HepG2 (cell line): ENCODE measurements at regions not wholly inside any gene's neighbourhood (a gene's known extent, or its start where the extent isn't known, plus 50 kb on each side); places are given as distances from the start of the nearest gene placed in this dataset.

ENCODE experiments used
- ATAD3A ChIP-seq: sonication (generic); formaldehyde crosslinking; IDR thresholded peaks from 2 replicates; pipeline ENCODE4 v1.4.0; 2020; ENCODE audit warnings: missing genetic modification reagents
- CREBL2 ChIP-seq: sonication (generic); formaldehyde crosslinking; IDR thresholded peaks from 2 replicates; pipeline ENCODE4 v1.8.1; 2023; ENCODE audit warnings: missing genetic modification reagents, mild to moderate bottlenecking, borderline replicate concordance
- CSRNP2 ChIP-seq: sonication (generic); formaldehyde crosslinking; conservative IDR thresholded peaks from 2 replicates; pipeline ENCODE4 v1.8.0; 2022; ENCODE audit warnings: low read depth, missing genetic modification reagents
- GRHL1 ChIP-seq: sonication (generic); formaldehyde crosslinking; conservative IDR thresholded peaks from 2 replicates; pipeline ENCODE4 v1.8.0; 2022; ENCODE audit warnings: missing genetic modification reagents
- GTF2F1 ChIP-seq: fragments of 150-350 bp; IDR thresholded peaks from 2 replicates; pipeline ENCODE4 v1.6.1; 2014; ENCODE audit warnings: low read length
- HMGXB3 ChIP-seq: sonication (generic); formaldehyde crosslinking; IDR thresholded peaks from 2 replicates; pipeline ENCODE4 v1.4.0; 2020; ENCODE audit warnings: missing genetic modification reagents, borderline replicate concordance
- KDM6A ChIP-seq: IDR thresholded peaks from 2 replicates; pipeline ENCODE4 v1.6.1; 2016; ENCODE audit warnings: low read depth
- MED1 ChIP-seq: sonication (generic); formaldehyde crosslinking; IDR thresholded peaks from 2 replicates; pipeline ENCODE4 v1.4.0; 2020; ENCODE audit warnings: missing genetic modification reagents
- PHF21A ChIP-seq: sonication (generic); formaldehyde crosslinking; IDR thresholded peaks from 2 replicates; pipeline ENCODE4 v1.5.0; 2020; ENCODE audit warnings: mild to moderate bottlenecking, missing genetic modification reagents
- PTBP1 ChIP-seq: fragments of 200-400 bp; formaldehyde crosslinking; IDR thresholded peaks from 2 replicates; pipeline ENCODE4 v1.6.1; 2018; ENCODE audit warnings: low read length, low read depth; ENCODE audit not compliant: poor library complexity, severe bottlenecking
- RXRB ChIP-seq: IDR thresholded peaks from 2 replicates; pipeline ENCODE4 v1.6.1; 2016; ENCODE audit warnings: borderline replicate concordance, missing genetic modification reagents, missing compliant biosample characterization
- SALL1 ChIP-seq: sonication (generic); formaldehyde crosslinking; IDR thresholded peaks from 2 replicates; pipeline ENCODE4 v1.8.0; 2022; ENCODE audit warnings: mild to moderate bottlenecking, missing genetic modification reagents
- TBX3 ChIP-seq: fragments of 450-650 bp; IDR thresholded peaks from 2 replicates; pipeline ENCODE4 v1.6.1; 2017; ENCODE audit warnings: antibody characterized with exemption, mild to moderate bottlenecking, inconsistent platforms, borderline replicate concordance
- XRCC5 ChIP-seq: fragments of 200-400 bp; formaldehyde crosslinking; optimal IDR thresholded peaks from 2 replicates; pipeline ENCODE3; 2017; ENCODE audit warnings: mild to moderate bottlenecking, low read length
- ZFP36 ChIP-seq: fragments of 150-350 bp; IDR thresholded peaks from 2 replicates; pipeline ENCODE4 v1.6.1; 2018; ENCODE audit warnings: borderline replicate concordance, low read length, low read depth; ENCODE audit not compliant: partially characterized antibody
- ZNF598 ChIP-seq: sonication (generic); formaldehyde crosslinking; IDR thresholded peaks from 2 replicates; pipeline ENCODE4 v1.5.1; 2020; ENCODE audit warnings: mild to moderate bottlenecking, missing genetic modification reagents, borderline replicate concordance
- ZNF687 ChIP-seq: sonication (generic); formaldehyde crosslinking; IDR thresholded peaks from 2 replicates; pipeline ENCODE4 v1.5.1; 2020; ENCODE audit warnings: mild to moderate bottlenecking, missing genetic modification reagents, moderate library complexity
- ZNF724P ChIP-seq: sonication (generic); formaldehyde crosslinking; IDR thresholded peaks from 2 replicates; pipeline ENCODE4 v1.8.0; 2022; ENCODE audit warnings: missing genetic modification reagents, borderline replicate concordance

GRCh38 chr16:10297341-10298006, 88.4 kb upstream of the ATF7IP2 start (continued):
- TF ChIP-seq GRHL1 (CRISPR knock-in tag) (no peak), ZFP36 (no peak), MED1 (CRISPR knock-in tag) (peak; percentile 65; the same call in 1 of the 2 replicates), RXRB (CRISPR knock-in tag) (peak; percentile 36; the same call in 1 of the 2 replicates), SALL1 (CRISPR knock-in tag) (peak; percentile 83), KDM6A (no peak), PTBP1 (no peak), HMGXB3 (CRISPR knock-in tag) (no peak), CSRNP2 (CRISPR knock-in tag) (no peak), ZNF724P (CRISPR knock-in tag) (no peak), PHF21A (no peak; the same call in 1 of the 2 replicates), CREBL2 (CRISPR knock-in tag) (no peak), ZNF598 (CRISPR knock-in tag) (0 out of 2 replicates have a peak, but pooled peaks have one; percentile 68), TBX3 (no peak), GTF2F1 (no peak), XRCC5 (no peak), ATAD3A (CRISPR knock-in tag) (no peak), ZNF687 (CRISPR knock-in tag) (no peak)
